MM.1S (cell line): ENCODE measurements at regions not wholly inside any gene's neighbourhood (a gene's known extent, or its start where the extent isn't known, plus 50 kb on each side); places are given as distances from the start of the nearest gene placed in this dataset.

Experiments used
- DNase-seq: peaks from one replicate; pipeline ENCODE4 v3.0.0-alpha.2; 2015
- H2AFZ ChIP-seq: fragments of 300-600 bp; sonication (generic); 2 replicates; pipeline ENCODE4 v1.6.0; 2016; ENCODE audit warnings: antibody characterized with exemption, low read length
- H3F3A ChIP-seq: fragments of 300-600 bp; sonication (generic); 2 replicates; pipeline ENCODE4 v1.6.1; 2016; ENCODE audit warnings: mild to moderate bottlenecking, antibody characterized with exemption, low read length, moderate library complexity, mixed read lengths; ENCODE audit not compliant: insufficient read depth
- H3K27ac ChIP-seq: fragments of 300-600 bp; sonication (generic); 2 replicates; pipeline ENCODE4 v1.5.1; 2016; ENCODE audit warnings: mild to moderate bottlenecking, low read length
- H3K27me3 ChIP-seq: fragments of 300-600 bp; sonication (generic); replicated peaks from 2 replicates; pipeline ENCODE4 v1.6.0; 2016; ENCODE audit warnings: low read length; ENCODE audit not compliant: insufficient read depth
- H3K36me3 ChIP-seq: fragments of 300-600 bp; sonication (generic); replicated peaks from 2 replicates; pipeline ENCODE4 v1.6.1; 2016; ENCODE audit warnings: mild to moderate bottlenecking, low read length, mixed read lengths; ENCODE audit not compliant: insufficient read depth
- H3K4me1 ChIP-seq: fragments of 300-600 bp; sonication (generic); 2 replicates; pipeline ENCODE4 v1.6.1; 2016; ENCODE audit warnings: low read length, mixed read lengths
- H3K4me2 ChIP-seq: fragments of 300-600 bp; sonication (generic); 2 replicates; pipeline ENCODE4 v1.6.0; 2016; ENCODE audit warnings: low read depth, low read length
- H3K4me3 ChIP-seq: fragments of 300-600 bp; sonication (generic); 2 replicates; pipeline ENCODE4 v1.5.1; 2016; ENCODE audit warnings: low read length, mixed read lengths
- H3K79me2 ChIP-seq: fragments of 300-600 bp; sonication (generic); 2 replicates; pipeline ENCODE4 v1.6.1; 2016; ENCODE audit warnings: mixed run types, low read length, mixed read lengths
- H3K9ac ChIP-seq: fragments of 300-600 bp; sonication (generic); 2 replicates; pipeline ENCODE4 v1.6.1; 2016; ENCODE audit warnings: low read length, mixed read lengths
- H3K9me2 ChIP-seq: fragments of 300-600 bp; sonication (generic); replicated peaks from 2 replicates; pipeline ENCODE4 v1.6.1; 2016; ENCODE audit warnings: mild to moderate bottlenecking, low read length, mixed read lengths; ENCODE audit not compliant: insufficient read depth
- H3K9me3 ChIP-seq: fragments of 300-600 bp; sonication (generic); replicated peaks from 2 replicates; pipeline ENCODE4 v1.6.1; 2016; ENCODE audit warnings: mild to moderate bottlenecking, low read length, mixed read lengths; ENCODE audit not compliant: insufficient read depth
- H4K20me1 ChIP-seq: fragments of 300-600 bp; sonication (generic); 2 replicates; pipeline ENCODE4 v1.6.1; 2016; ENCODE audit warnings: mild to moderate bottlenecking, low read length, moderate library complexity, mixed read lengths; ENCODE audit not compliant: insufficient read depth
- CTCF ChIP-seq: fragments of 300-600 bp; sonication (generic); IDR thresholded peaks from 2 replicates; pipeline ENCODE4 v1.5.1; 2016; ENCODE audit warnings: antibody characterized with exemption, low read length, mixed read lengths
- EZH2 ChIP-seq: fragments of 300-600 bp; sonication (generic); optimal IDR thresholded peaks from 2 replicates; pipeline ENCODE3; 2017; ENCODE audit warnings: low read depth, mild to moderate bottlenecking, antibody characterized with exemption, low read length, mixed read lengths
- EZH2phosphoT487 ChIP-seq: fragments of 300-600 bp; sonication (generic); IDR thresholded peaks from 2 replicates; pipeline ENCODE4 v1.6.1; 2018; ENCODE audit warnings: antibody characterized with exemption, low read length

- no peak for DNase-seq
- no peaks in the 10 kb centered on the region for H3K9me3 ChIP-seq
- H3K4me3 ChIP-seq, result no peak overlapping the region
- no peaks in the 10 kb centered on the region for H3K9me2 ChIP-seq
- no peak overlapping the region for H2AFZ ChIP-seq
- H3K27ac ChIP-seq, result no peak overlapping the region
- TF ChIP-seq CTCF (no peak), EZH2phosphoT487 (no peak), EZH2 (no peak)
- H3K36me3 ChIP-seq, result no peaks in the 10 kb centered on the region
- no peaks in the 10 kb centered on the region for H3K27me3 ChIP-seq
- H3K4me2 ChIP-seq, result no peak overlapping the region
- H3K9ac ChIP-seq, result no peak overlapping the region
- no peaks in the 10 kb centered on the region for H3F3A ChIP-seq
- H4K20me1 ChIP-seq, result no peaks in the 10 kb centered on the region
- no peaks in the 10 kb centered on the region for H3K79me2 ChIP-seq
- H3K4me1 ChIP-seq, result no peaks in the 10 kb centered on the region
These were observed 332.4 kb downstream of the MSX2 start for GRCh38 chr5:175056831-175057230.

GRCh38 chr5:175054243-175054642, 329.9 kb downstream of the MSX2 start:
- Histone ChIP-seq H3K27ac (no peak overlapping the region), H3K27me3 (no peaks in the 10 kb centered on the region), H2AFZ (no peak overlapping the region), H3K4me1 (no peaks in the 10 kb centered on the region), H3K4me2 (no peak overlapping the region), H3K9me2 (no peaks in the 10 kb centered on the region), H3K4me3 (no peak overlapping the region), H3K36me3 (no peaks in the 10 kb centered on the region), H3K9me3 (no peaks in the 10 kb centered on the region), H3F3A (no peaks in the 10 kb centered on the region), H4K20me1 (no peaks in the 10 kb centered on the region), H3K79me2 (no peaks in the 10 kb centered on the region), H3K9ac (no peak overlapping the region)
- DNase-seq, result no peak
- TF ChIP-seq EZH2phosphoT487 (no peak), CTCF (no peak), EZH2 (no peak)

DNA sequence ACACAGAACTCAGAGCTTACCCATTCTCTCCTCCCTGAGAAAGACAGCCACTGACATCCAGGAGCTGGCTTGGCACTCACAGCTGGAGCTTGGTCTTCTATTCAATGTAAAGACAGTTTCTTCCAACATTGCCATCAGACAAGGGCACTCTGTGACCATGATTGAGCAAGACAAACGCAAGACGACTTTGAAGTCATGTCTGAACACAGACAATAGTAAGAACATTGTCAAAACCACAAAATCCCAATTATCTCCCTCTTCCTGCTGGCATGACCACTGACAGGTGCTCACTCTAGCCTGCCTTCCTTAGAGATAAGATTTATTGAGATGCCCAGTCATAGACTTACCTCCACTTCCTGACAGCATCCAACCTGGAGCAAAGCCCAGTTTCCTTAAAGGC, 328.0 kb downstream of the MSX2 start:
- Histone ChIP-seq H3K9me3 (no peaks in the 10 kb centered on the region), H3K9ac (no peak overlapping the region), H3K27ac (no peak overlapping the region), H3F3A (no peaks in the 10 kb centered on the region), H3K4me2 (no peak overlapping the region), H3K27me3 (no peaks in the 10 kb centered on the region), H4K20me1 (no peaks in the 10 kb centered on the region), H3K9me2 (no peaks in the 10 kb centered on the region), H3K4me1 (no peaks in the 10 kb centered on the region), H3K36me3 (no peaks in the 10 kb centered on the region), H2AFZ (no peak overlapping the region), H3K4me3 (no peak overlapping the region), H3K79me2 (no peaks in the 10 kb centered on the region)
- no peak for DNase-seq
- no peak for TF ChIP-seq EZH2
- no peak for TF ChIP-seq EZH2phosphoT487
- no peak for TF ChIP-seq CTCF
